Bronchial epithelial cell (primary cell): ENCODE measurements at regions not wholly inside any gene's neighbourhood (a gene's known extent, or its start where the extent isn't known, plus 50 kb on each side); places are given as distances from the start of the nearest gene placed in this dataset.

ENCODE experiments used
- DNase-seq: peaks from one replicate; pipeline ENCODE4 v3.0.0-alpha.2; 2010; ENCODE audit warnings: low read depth
- FAIRE-seq: peaks from 2 replicates; lab custom pipeline; 2011; peaks lifted over from hg19 to GRCh38; lab: Jason Lieb, UNC
- H3K27me3 ChIP-seq: 2 replicates; pipeline ENCODE4 v1.5.1; 2011; ENCODE audit warnings: low read length; ENCODE audit not compliant: control insufficient read depth, insufficient read depth
- H3K36me3 ChIP-seq: 2 replicates; pipeline ENCODE4 v1.5.1; 2011; ENCODE audit warnings: low read length; ENCODE audit not compliant: control insufficient read depth, insufficient read depth
- H3K4me3 ChIP-seq: 2 replicates; pipeline ENCODE4 v1.5.1; 2011; ENCODE audit warnings: mild to moderate bottlenecking, low read depth, low read length, control low read depth
- TF ChIP-seq, protein P1 (sequence below): IDR thresholded peaks from 2 replicates; pipeline ENCODE4 v1.5.1; 2011; ENCODE audit warnings: mild to moderate bottlenecking, moderate library complexity, low read length, control low read depth, inconsistent platforms; ENCODE audit not compliant: insufficient read depth, severe bottlenecking

GRCh38 chr7:94174956-94175355, 170.8 kb upstream of the BET1 start:
- no peak overlapping the region for H3K4me3 ChIP-seq
- no peak for DNase-seq
- no peaks in the 10 kb centered on the region for H3K36me3 ChIP-seq
- FAIRE-seq = no peak
- TF ChIP-seq, protein P1, sequence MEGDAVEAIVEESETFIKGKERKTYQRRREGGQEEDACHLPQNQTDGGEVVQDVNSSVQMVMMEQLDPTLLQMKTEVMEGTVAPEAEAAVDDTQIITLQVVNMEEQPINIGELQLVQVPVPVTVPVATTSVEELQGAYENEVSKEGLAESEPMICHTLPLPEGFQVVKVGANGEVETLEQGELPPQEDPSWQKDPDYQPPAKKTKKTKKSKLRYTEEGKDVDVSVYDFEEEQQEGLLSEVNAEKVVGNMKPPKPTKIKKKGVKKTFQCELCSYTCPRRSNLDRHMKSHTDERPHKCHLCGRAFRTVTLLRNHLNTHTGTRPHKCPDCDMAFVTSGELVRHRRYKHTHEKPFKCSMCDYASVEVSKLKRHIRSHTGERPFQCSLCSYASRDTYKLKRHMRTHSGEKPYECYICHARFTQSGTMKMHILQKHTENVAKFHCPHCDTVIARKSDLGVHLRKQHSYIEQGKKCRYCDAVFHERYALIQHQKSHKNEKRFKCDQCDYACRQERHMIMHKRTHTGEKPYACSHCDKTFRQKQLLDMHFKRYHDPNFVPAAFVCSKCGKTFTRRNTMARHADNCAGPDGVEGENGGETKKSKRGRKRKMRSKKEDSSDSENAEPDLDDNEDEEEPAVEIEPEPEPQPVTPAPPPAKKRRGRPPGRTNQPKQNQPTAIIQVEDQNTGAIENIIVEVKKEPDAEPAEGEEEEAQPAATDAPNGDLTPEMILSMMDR = no peak
- H3K27me3 ChIP-seq = no peaks in the 10 kb centered on the region

- TF ChIP-seq, protein P1 = no peak
- Histone ChIP-seq H3K27me3 (no peaks in the 10 kb centered on the region), H3K4me3 (no peak overlapping the region), H3K36me3 (no peaks in the 10 kb centered on the region)
- DNase-seq = no peak
- FAIRE-seq = no peak
These were observed 172.6 kb upstream of the BET1 start for GRCh38 chr7:94176694-94177200.

DNA sequence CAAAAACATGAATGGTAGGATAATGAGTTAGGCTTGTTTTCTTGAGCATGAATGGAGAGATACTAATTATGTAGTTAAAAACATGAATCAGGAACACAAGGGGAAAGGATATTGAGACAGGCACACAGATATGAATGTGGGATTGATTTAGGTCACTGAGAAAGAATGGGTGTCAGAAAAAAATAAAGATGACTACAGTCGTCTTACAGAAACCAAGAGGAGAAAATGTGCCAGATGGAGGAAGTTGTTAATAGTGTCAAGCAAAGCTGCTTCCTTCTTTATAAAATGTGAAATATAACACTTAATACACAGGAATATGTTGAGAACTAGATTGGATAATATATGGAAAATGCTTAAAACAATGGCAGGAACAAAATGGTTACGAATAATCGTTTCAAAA, 173.3 kb upstream of the BET1 start:
- Histone ChIP-seq H3K36me3 (no peaks in the 10 kb centered on the region), H3K4me3 (no peak overlapping the region), H3K27me3 (no peaks in the 10 kb centered on the region)
- FAIRE-seq = no peak
- no peak for DNase-seq
- TF ChIP-seq, protein P1 = no peak

DNA sequence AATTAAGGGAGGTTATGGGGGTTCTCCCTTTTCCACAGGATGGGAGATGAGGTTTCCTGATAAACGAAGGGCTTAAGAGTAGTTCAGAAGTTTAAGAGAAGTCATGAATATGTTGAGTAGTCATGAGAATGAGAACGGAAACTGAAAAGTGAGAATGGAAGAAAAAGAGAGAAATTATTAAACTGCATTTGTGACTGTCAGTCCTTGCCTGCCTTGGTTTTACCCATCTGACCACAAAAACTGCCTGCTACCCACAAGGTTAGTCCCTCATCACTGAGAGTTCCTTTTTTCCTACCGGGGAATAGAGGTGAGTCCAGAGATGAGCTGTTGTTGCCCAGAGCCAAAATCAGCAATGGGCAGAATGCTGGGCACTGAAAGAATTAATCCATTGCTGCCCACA, 174.1 kb upstream of the BET1 start:
- no peak for DNase-seq
- no peaks in the 10 kb centered on the region for H3K27me3 ChIP-seq
- no peaks in the 10 kb centered on the region for H3K36me3 ChIP-seq
- no peak for FAIRE-seq
- no peak overlapping the region for H3K4me3 ChIP-seq
- TF ChIP-seq, protein P1 = no peak

DNA sequence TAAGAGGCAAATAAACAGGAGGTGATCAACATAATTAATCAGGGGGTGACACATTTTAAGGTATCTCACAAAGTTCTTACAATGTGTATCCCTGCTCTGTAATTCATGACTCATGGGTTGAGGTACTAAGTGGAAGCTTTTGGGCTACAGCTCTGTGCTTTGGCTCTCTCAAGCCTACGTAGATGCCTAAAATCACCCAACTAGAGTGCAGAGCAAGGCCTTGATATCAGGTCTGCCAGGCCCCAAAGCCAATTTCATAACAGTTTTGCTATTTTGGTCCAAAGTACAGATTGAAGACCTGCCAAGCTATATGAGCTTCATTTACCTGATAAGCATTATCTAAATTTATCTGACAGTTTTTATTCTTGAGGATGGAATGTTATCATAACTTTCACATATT, 175.3 kb upstream of the BET1 start:
- DNase-seq = peak; percentile 38
- H3K4me3 ChIP-seq = no peak overlapping the region
- TF ChIP-seq, protein P1 = no peak
- FAIRE-seq = no peak
- no peaks in the 10 kb centered on the region for H3K27me3 ChIP-seq
- no peaks in the 10 kb centered on the region for H3K36me3 ChIP-seq

DNA sequence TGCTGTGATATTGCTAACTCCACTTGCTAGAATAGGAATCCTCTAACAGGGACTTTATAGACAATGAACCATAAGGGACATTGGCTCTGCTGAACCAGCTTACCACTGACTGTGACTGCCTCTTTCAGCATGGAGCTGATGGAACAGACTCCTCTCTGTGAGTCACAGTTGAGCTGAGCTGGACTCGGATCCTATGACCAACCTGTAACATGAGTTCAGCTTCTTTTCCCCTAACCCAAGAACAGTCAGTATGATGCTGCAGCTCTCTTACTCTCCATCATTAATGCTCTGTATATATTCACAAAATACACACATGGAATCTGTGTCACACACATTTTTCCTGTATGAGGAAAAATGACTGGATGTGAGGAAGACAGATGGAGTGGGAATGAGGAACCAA, 177.9 kb upstream of the BET1 start:
- H3K36me3 ChIP-seq = no peaks in the 10 kb centered on the region
- TF ChIP-seq, protein P1 = no peak
- no peak overlapping the region for H3K4me3 ChIP-seq
- no peaks in the 10 kb centered on the region for H3K27me3 ChIP-seq
- FAIRE-seq = no peak
- DNase-seq = peak; percentile 91
